H9 (cell line): ENCODE measurements at regions not wholly inside any gene's neighbourhood (a gene's known extent, or its start where the extent isn't known, plus 50 kb on each side); places are given as distances from the start of the nearest gene placed in this dataset.

Experiments used
- DNase-seq: peaks from one replicate; pipeline ENCODE4 v3.0.0-alpha.2; 2017
- H2AFZ ChIP-seq: one replicate; pipeline ENCODE4 v1.6.1; 2013; ENCODE audit warnings: mild to moderate bottlenecking, low read length, control low read depth, moderate library complexity
- H2AK5ac ChIP-seq: 2 replicates; pipeline ENCODE4 v1.6.1; 2013; ENCODE audit warnings: low read length, control low read depth, mixed read lengths; ENCODE audit not compliant: insufficient read length
- H2BK120ac ChIP-seq: one replicate; pipeline ENCODE4 v1.6.1; 2013; ENCODE audit warnings: low read depth, mild to moderate bottlenecking, low read length, control low read depth, inconsistent platforms; ENCODE audit not compliant: poor library complexity, severe bottlenecking
- H2BK12ac ChIP-seq: 2 replicates; pipeline ENCODE4 v1.6.1; 2013; ENCODE audit warnings: low read length, control low read depth, mixed read lengths, low read depth; ENCODE audit not compliant: insufficient read length
- H2BK15ac ChIP-seq: 2 replicates; pipeline ENCODE4 v1.6.1; 2013; ENCODE audit warnings: low read depth, low read length, control low read depth
- H2BK20ac ChIP-seq: one replicate; pipeline ENCODE4 v1.6.1; 2013; ENCODE audit warnings: low read depth, mild to moderate bottlenecking, low read length, control low read depth, inconsistent platforms; ENCODE audit not compliant: poor library complexity, severe bottlenecking
- H2BK5ac ChIP-seq: 2 replicates; pipeline ENCODE4 v1.6.1; 2013; ENCODE audit warnings: low read length, control low read depth, mixed read lengths; ENCODE audit not compliant: insufficient read length
- H3K14ac ChIP-seq: 2 replicates; pipeline ENCODE4 v1.6.1; 2013; ENCODE audit warnings: low read length, control low read depth; ENCODE audit not compliant: insufficient read depth
- H3K18ac ChIP-seq: 2 replicates; pipeline ENCODE4 v1.6.1; 2013; ENCODE audit warnings: low read depth, mild to moderate bottlenecking, mixed read lengths, low read length, control low read depth; ENCODE audit not compliant: insufficient read length
- H3K23ac ChIP-seq: 2 replicates; pipeline ENCODE4 v1.6.1; 2013; ENCODE audit warnings: low read length, control low read depth, mixed read lengths, low read depth; ENCODE audit not compliant: insufficient read length
- H3K23me2 ChIP-seq: 2 replicates; pipeline ENCODE4 v1.6.1; 2013; ENCODE audit warnings: low read depth, mild to moderate bottlenecking, mixed read lengths, low read length, control low read depth; ENCODE audit not compliant: insufficient read length, poor library complexity, severe bottlenecking
- H3K27ac ChIP-seq: 2 replicates; pipeline ENCODE4 v1.5.1; 2013; ENCODE audit warnings: low read length, control low read depth, mixed read lengths, low read depth; ENCODE audit not compliant: insufficient read length
- H3K27me3 ChIP-seq: 2 replicates; pipeline ENCODE4 v1.6.1; 2013; ENCODE audit warnings: low read length, control low read depth, inconsistent platforms; ENCODE audit not compliant: insufficient read depth
- H3K4ac ChIP-seq: 2 replicates; pipeline ENCODE4 v1.6.1; 2013; ENCODE audit warnings: low read depth, mild to moderate bottlenecking, control low read depth, inconsistent platforms, low read length, moderate library complexity
- H3K4me1 ChIP-seq: 2 replicates; pipeline ENCODE4 v1.6.1; 2013; ENCODE audit warnings: low read length, control low read depth, inconsistent platforms; ENCODE audit not compliant: insufficient read depth
- H3K4me2 ChIP-seq: 2 replicates; pipeline ENCODE4 v1.6.1; 2013; ENCODE audit warnings: low read length, control low read depth, mixed read lengths; ENCODE audit not compliant: insufficient read length, insufficient read depth
- H3K56ac ChIP-seq: 2 replicates; pipeline ENCODE4 v1.6.1; 2013; ENCODE audit warnings: low read depth, mild to moderate bottlenecking, mixed read lengths, low read length, control low read depth; ENCODE audit not compliant: insufficient read length
- H3K79me1 ChIP-seq: 2 replicates; pipeline ENCODE4 v1.6.1; 2013; ENCODE audit warnings: low read depth, mild to moderate bottlenecking, moderate library complexity, low read length, control low read depth, inconsistent platforms; ENCODE audit not compliant: insufficient read depth, poor library complexity, severe bottlenecking
- H3K79me2 ChIP-seq: 2 replicates; pipeline ENCODE4 v1.6.1; 2013; ENCODE audit warnings: low read length, control low read depth, inconsistent platforms; ENCODE audit not compliant: insufficient read depth
- H3K9ac ChIP-seq: 2 replicates; pipeline ENCODE4 v1.6.1; 2013; ENCODE audit warnings: low read length, control low read depth, mixed read lengths; ENCODE audit not compliant: insufficient read length; ENCODE audit errors: extremely low read depth
- H3K9me3 ChIP-seq: one replicate; pipeline ENCODE4 v1.6.1; 2013; ENCODE audit warnings: low read depth, low read length, inconsistent platforms; ENCODE audit not compliant: control insufficient read depth
- H3T11ph ChIP-seq: one replicate; pipeline ENCODE4 v1.6.1; 2013; ENCODE audit warnings: mild to moderate bottlenecking, low read length, control low read depth, inconsistent platforms
- H4K20me1 ChIP-seq: one replicate; pipeline ENCODE4 v1.6.1; 2013; ENCODE audit not compliant: control insufficient read depth, insufficient read length, insufficient read depth
- H4K5ac ChIP-seq: 2 replicates; pipeline ENCODE4 v1.6.1; 2013; ENCODE audit warnings: low read depth, mild to moderate bottlenecking, mixed read lengths, low read length, control low read depth; ENCODE audit not compliant: insufficient read length
- H4K8ac ChIP-seq: replicated peaks from 2 replicates; pipeline ENCODE4 v1.6.1; 2013; ENCODE audit warnings: low read length, control low read depth, mixed read lengths, low read depth; ENCODE audit not compliant: insufficient read length
- H4K91ac ChIP-seq: 2 replicates; pipeline ENCODE4 v1.6.1; 2013; ENCODE audit warnings: low read depth, mild to moderate bottlenecking, moderate library complexity, mixed read lengths, low read length, control low read depth; ENCODE audit not compliant: insufficient read length
- H3K27ac Mint-ChIP-seq, 3 experiments: 2 replicates in 2 of 3; 3 replicates in 1 of 3; pipeline ENCODE4 v1.8.0; 2020 to 2021; ENCODE audit warnings: mixed read lengths in 3 of 3, mild to moderate bottlenecking in 1 of 3, moderate library complexity in 1 of 3
- H3K27me3 Mint-ChIP-seq: 2 replicates; pipeline ENCODE4 v1.8.0; 2021; ENCODE audit warnings: low read depth, mild to moderate bottlenecking, moderate library complexity, mixed read lengths
- H3K36me3 Mint-ChIP-seq, 3 experiments: 2 replicates in 2 of 3; 3 replicates in 1 of 3; pipeline ENCODE4 v1.8.0; 2020 to 2021; ENCODE audit warnings: low read depth in 3 of 3, mixed read lengths in 3 of 3; ENCODE audit not compliant: insufficient read depth in 1 of 3
- H3K4me1 Mint-ChIP-seq, 2 experiments: 2 replicates each; pipeline ENCODE4 v1.8.0; 2020; ENCODE audit warnings: mixed read lengths in 2 of 2
- H3K4me3 Mint-ChIP-seq, 2 experiments: 2 replicates in 1 of 2; 3 replicates in 1 of 2; pipeline ENCODE4 v1.8.0; 2020 to 2021; ENCODE audit warnings: mild to moderate bottlenecking in 2 of 2, mixed read lengths in 2 of 2, moderate library complexity in 1 of 2
- H3K9me3 Mint-ChIP-seq, 2 experiments: 2 replicates in 1 of 2; 3 replicates in 1 of 2; pipeline ENCODE4 v1.8.0; 2020; ENCODE audit warnings: mild to moderate bottlenecking in 2 of 2, mixed read lengths in 2 of 2, moderate library complexity in 1 of 2
- CTCF ChIP-seq: fragments of 200-600 bp; sonication (generic); conservative IDR thresholded peaks from 3 replicates; pipeline ENCODE4 v1.8.0; 2021; ENCODE audit warnings: antibody characterized with exemption, mild to moderate bottlenecking

GRCh38 chrX:10922159-10922558 is 189.0 kb upstream of the HCCS start:
- Mint-ChIP-seq H3K27ac (no peak overlapping the region), H3K4me3 (no peak overlapping the region), H3K9me3 (peaks cover 58 to 65% of the 10 kb centered on the region in 2 experiments), H3K4me1 (no peaks in the 10 kb centered on the region), H3K36me3 (peaks cover 0 to 3% (median 0%) of the 10 kb centered on the region in 3 experiments; a peak in 4 of 7 replicates), H3K27me3 (no peaks in the 10 kb centered on the region)
- Histone ChIP-seq H2AFZ (no peak overlapping the region), H3K4ac (no peak overlapping the region), H4K20me1 (no peaks in the 10 kb centered on the region), H3K27me3 (no peaks in the 10 kb centered on the region), H2BK20ac (no peak overlapping the region), H3K27ac (no peak overlapping the region), H3K4me1 (peaks cover 3% of the 10 kb centered on the region), H3K23me2 (no peaks in the 10 kb centered on the region), H3K4me2 (no peak overlapping the region), H3K23ac (no peak overlapping the region), H2AK5ac (no peak overlapping the region), H3K18ac (no peak overlapping the region), H3K9ac (no peak overlapping the region), H4K8ac (no peak overlapping the region), H3K79me1 (no peaks in the 10 kb centered on the region), H2BK12ac (no peak overlapping the region), H3K56ac (no peak overlapping the region), H3K14ac (no peak overlapping the region), H2BK15ac (no peak overlapping the region), H4K5ac (no peak overlapping the region), H3T11ph (no peak overlapping the region), H2BK5ac (no peak overlapping the region), H4K91ac (no peak overlapping the region), H3K9me3 (no peaks in the 10 kb centered on the region), H3K79me2 (no peaks in the 10 kb centered on the region), H2BK120ac (no peak overlapping the region)
- DNase-seq, result no peak
- no peak for TF ChIP-seq CTCF
